IPS DF 4.7 (cell line): ENCODE measurements at regions not wholly inside any gene's neighbourhood (a gene's known extent, or its start where the extent isn't known, plus 50 kb on each side); places are given as distances from the start of the nearest gene placed in this dataset.
"Not testable (repeated sequence)": the region's sequence is repeated elsewhere in the genome, so short reads cannot be mapped to it uniquely, and the experiment has no call there.

ENCODE experiments used
- DNase-seq: peaks from one replicate; pipeline ENCODE4 v3.0.0-alpha.2; 2013; ENCODE audit warnings: low spot score; ENCODE audit errors: extremely low read depth

DNA sequence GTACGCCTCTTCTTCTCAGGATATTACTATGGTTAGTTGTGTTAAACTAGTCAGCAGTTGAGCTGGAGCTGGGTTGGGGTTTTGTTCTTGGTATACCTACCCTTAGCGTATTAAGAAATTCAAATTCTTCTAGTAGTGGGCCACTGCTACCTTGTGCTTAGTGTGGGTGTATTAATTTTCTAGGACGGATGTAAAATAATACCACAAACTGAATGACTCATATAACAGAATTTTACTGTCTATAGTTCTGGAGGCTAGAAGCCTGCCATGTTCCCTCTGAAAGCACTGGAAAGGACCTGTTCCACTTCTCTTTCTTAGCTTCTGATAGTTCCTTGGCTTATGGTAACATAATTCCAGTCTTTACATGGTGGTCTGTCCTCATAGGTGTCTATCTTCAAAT, 1274.7 kb downstream of the ADGRL3 start:
- DNase-seq: no peak

DNA sequence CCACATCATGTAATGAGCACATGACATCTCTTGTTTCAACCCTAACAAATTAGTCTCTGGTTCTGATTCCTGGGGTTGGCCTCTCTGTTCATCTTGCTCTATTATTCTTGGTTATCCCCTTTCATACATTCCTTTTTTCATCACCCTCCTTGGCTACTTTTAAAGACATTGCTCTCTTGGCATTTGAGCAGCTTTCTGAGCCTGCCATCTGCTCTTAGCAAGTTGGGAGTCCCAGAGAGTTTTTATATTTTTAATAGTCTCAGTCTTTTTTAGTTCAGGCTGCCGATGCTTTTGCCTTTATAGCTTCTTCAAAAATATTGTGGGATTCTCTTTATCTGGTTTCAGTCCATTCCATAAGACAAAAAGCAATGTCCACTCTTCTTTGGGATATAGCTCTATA, 1270.9 kb downstream of the ADGRL3 start:
- DNase-seq: no peak

DNA sequence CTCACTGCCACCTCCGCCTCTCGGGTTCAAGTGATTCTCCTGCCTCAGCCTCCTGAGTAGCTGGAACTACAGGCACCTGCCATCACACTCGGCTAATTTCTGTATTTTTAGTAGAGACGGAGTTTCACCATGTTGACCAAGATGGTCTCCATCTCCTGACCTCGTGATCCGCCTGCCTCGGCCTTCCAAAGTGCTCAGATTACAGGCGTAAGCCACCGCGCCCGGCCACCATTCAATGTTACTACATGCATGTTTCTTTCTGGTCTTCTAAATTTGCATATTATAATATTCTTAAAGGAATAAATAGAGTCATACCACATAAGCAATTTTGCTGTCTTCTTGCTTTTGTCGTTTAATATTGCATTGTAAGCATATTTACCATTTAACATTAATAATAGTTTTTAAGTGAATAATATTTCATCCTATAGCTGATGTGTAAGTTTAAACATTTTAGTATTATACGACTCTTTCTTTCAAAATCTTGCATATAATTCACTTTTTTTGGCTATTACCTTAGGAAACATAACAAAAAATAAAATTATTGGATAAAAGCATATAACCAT, 1270.4 kb downstream of the ADGRL3 start:
- no peak for DNase-seq

DNA sequence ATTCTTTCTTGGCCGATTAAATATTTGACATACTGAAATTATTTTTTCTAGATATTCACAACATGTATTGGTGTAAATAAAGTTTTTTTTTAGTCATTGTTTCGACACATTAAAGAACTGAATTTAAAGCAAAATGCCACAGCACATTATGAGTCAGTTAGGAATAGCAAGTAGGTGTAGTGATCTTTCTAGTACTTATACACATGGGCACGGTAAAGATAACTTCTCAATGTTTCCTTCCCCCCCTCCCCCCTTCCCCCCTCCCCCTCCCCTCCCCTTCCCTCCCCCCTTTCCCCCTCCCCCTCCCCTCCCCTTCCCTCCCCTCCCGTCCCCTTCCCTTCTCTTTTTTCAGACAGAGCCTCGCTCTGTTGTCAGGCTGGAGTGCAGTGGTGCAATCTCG, 1269.9 kb downstream of the ADGRL3 start:
- no peak for DNase-seq

DNA sequence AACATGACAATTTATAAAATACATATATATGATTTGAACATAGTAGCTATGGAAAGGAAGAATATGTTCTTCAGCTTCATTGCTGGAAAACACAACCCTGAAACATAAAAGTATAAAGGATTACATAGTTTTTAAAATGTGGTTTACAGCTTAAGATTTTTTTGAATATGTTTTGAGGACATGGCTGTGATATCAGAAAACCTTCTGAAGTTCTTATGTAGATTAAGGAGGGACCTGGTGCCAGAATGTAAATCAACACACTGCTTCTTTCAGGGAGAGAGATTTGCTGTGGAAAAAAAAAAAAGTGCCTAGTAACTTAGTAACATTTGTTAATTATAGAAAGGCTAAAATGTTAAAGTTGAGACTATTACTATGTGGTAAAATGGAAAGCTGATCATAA, 1261.8 kb downstream of the ADGRL3 start:
- DNase-seq: no peak

DNA sequence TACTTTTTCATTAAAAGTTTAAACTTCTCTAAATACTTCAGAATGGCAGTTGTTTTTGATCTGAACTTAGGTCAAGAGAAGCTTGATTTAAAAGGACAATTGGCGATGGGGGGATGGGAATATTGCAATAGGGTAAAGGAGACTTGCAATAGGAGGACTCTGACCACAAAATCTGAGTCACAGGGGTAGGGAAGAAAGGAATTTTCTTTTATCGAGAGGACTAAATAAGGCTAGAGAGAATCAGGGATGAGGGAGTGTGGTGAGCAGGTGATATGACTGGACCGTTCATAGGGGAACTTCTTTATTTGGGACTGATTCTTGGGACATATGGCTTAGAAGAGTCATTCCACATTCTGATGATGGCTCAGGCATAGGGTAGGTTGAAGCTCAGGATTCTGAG, 1260.2 kb downstream of the ADGRL3 start:
- no peak for DNase-seq

DNA sequence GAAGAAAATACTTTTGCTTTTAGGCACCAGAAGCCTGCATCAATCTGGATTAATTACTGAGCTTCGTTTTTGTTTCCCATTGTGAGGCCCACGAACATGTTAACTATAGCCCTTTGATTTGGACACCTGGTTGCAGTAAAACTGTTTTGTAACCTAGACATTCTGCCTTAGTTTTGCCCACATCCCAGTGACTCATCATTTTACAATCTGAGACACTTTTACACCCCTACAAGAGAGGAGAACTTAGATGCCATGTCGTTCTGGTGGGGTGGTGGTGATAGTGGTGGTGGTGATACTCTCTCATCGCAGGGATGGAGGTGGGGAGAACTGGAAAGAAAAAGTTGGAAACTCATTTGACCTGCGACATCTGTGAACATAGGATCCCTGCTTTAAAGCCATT, 1257.2 kb downstream of the ADGRL3 start:
- no peak for DNase-seq

DNA sequence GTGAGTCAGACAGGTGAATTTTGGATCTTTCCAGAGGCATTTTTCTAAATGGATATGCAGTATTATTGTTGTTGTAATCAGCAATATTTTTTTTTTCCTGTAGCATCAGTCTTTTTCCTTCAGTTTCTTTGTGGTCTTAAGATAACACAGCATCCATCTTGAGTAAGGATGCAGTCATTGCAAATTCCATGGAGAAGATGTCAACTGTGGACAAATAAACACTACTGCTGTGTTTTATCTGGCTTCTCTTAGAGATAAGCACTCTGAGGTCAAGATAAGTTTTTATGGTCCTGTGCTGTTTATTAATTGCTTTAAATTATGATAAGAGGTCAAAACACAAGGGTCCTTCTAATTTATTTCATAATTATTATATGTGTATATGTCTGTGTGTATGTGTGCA, 1255.7 kb downstream of the ADGRL3 start:
- no peak for DNase-seq

DNA sequence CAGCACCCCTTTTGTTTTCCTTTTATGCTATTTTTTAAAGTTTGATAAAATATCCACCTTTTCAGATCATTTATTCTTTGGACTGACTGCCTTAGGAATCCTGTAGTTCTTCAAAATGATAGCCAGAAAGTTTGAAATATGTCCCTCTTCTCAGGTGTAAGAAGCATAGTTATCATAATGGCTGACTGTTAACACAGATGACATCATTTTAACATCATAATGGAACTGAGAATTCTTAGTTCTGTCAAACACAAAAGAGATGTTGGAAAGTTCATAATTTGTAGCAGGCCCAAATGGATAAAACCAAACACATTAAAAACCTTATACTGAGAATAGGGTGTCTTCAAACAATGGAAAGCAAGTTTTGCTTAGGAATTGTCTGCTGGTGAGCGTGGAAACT, 1254.4 kb downstream of the ADGRL3 start:
- DNase-seq: no peak

DNA sequence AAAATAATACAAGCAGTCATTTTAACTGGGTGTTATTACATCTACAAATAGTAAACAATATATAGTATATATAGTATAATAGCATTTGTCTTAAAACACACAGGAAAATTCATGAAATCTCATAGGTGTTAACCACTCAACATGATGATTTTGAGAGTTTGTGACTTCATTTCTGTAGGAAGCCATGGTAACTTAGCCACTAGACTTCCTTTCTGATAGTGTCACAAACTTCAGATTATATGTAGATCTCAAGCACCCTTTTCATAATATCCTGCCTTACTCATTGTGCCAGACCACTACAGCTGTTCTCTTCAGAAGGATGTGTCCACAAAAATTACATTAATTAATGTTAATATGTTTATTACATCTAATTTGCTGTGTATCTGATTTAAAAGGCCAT, 1250.6 kb downstream of the ADGRL3 start:
- DNase-seq: no peak

DNA sequence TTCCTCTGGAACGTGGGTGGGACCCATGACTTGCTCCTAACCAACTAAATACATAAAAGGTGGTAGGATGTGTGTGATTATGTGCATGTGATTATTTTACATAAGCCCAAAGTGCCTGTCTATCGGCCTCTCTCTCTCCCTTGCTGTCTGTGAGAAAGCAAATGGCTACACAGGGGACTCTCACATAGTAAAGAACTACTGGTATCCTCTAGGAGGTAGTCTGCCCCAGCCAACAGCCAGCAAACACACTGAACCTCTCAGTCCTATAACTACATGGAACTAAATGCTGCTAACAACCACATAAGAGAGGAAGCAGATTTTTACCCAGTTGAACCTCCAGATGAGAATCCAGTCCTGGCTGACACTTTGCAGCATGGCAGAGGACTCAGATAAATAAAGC, 1249.4 kb downstream of the ADGRL3 start:
- no peak for DNase-seq

DNA sequence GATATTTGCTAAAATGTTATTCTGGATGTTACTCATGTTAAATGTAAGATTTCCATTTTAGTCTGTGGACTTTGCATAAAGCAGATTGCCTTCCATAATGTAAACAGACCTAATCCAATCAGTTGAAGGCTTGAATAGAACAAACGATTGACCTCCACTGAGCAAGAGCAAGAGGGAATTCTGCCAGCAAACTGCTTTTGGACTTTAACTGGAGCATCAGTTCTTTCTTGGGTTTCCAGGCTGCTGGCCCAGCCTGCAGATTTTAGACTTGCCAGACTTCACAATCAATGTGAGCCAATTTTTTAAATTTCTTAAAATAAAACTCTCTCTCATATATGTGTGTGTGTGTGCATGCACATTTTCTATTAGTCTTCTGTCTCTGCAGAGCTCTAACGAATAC, 1248.8 kb downstream of the ADGRL3 start:
- no peak for DNase-seq

DNA sequence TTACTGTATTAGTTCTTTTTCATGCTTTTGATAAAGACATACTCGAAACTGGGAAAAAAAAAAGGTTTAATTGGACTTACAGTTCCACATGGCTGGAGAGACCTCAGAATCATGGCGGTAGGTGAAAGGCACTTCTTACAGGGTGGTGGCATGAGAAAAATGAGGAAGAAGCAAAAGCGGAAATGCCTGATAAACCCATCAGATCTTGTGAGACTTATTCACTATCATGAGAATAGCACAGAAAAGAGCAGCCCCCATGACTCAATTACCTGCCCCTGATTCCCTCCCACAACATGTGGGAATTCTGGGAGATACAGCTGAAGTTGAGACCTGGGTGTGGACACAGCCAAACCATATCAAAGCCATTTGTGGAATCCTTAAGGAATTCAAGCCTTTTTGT, 1238.9 kb downstream of the ADGRL3 start:
- DNase-seq: no peak

DNA sequence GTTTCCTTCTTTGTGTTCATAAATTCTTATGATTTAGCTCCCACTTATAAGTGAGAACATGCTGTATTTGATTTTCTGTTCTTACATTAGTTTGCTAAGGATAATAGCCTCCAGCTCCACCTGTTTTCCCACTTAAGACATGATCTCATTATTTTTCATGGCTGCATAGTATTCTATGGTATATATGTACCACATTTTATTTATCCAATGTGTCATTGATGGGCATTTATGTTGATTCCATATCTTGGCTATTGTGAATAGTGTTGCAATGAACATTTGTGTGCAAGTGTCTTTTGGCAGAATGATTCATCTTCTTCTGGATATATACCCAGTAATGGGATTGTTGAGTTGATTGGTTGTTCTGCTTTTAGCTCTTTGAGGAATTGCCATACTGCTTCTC, 1234.8 kb downstream of the ADGRL3 start:
- DNase-seq: no peak

DNA sequence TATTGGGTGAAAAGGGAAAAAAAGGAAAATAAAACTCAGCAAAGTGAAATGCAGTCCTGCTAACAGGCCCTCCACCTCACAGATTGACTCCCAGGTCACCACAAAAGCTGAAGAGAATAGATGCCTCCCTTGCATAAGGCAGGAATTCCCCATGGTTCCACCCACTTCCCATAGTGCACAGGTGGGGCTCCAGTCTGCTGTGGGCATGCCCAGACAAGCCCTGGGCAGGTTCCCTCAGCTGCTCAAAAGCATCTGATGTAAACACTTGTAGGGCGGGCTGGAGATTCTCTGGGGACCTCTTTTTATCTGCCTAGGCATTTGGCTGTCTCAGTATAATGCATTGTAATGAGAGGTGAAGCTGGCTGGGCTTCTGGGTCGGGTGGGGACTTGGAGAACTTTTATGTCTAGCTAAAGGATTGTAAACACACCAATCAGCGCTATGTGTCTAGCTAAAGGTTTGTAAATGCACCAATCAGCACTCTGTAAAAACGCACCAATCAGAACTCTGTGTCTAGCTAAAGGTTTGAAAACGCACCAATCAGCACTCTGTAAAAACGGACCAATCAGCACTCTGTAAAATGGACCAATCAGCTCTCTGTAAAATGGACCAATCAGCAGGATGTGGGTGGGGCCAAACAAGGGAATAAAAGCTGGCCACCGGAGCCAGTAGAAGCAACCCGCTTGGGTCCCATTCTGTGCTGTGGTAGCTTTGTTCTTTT, 1231.5 kb downstream of the ADGRL3 start:
- not testable (repeated sequence) for DNase-seq

DNA sequence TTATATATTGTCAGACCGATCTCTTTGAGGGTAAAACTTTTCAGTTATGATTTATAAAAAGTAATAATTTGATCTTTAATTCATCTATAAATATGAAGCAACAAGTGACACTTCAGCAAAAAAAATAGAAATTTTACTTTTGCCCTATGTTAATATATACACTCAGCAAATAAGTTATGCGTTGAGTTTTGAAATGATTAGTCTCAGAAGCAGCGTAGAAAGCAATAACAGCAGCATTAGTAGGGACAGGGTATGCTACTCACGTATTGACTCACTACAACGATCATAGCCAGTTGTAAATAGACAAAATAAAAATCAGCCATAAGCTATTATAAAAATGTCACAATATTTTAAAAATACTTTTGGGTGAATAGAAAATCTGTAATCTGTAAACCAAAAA, 1229.2 kb downstream of the ADGRL3 start:
- DNase-seq: no peak

DNA sequence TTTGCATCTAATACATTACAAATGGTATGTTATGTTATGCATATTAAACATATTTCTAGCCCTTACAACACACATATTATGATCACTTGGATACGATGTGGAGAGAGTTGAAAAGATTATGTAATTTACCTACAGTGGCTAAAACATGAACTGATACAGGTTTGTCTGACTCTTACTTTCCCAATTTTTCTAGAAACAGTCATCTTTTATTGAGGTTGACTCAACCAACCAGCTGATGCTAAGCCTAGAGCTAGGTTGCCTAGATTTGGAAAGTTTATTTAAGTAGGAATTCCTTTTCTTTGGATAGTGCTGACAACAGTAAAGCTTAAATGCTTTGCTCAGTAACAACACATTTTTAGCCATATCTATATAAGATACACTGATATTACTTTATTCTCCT, 1215.1 kb downstream of the ADGRL3 start:
- DNase-seq: no peak

DNA sequence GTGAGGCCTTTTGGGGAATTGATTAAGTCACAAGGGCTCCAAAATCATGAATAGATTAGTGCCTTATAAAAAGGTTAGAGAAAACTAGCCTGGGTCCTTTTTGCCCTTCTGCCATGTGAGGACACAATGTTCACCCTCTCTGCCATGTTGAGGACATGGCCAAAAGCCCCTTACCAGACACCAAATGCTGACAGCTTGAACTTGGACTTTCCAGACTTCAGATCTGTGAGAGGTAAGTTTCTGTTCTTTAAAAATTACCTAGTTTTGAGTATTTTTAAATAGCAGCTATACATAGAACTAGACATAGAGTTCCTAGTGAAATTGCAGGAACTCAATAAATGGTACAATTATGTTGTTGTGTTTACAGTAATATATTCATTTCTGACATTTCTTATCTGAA, 1214.4 kb downstream of the ADGRL3 start:
- DNase-seq: no peak

DNA sequence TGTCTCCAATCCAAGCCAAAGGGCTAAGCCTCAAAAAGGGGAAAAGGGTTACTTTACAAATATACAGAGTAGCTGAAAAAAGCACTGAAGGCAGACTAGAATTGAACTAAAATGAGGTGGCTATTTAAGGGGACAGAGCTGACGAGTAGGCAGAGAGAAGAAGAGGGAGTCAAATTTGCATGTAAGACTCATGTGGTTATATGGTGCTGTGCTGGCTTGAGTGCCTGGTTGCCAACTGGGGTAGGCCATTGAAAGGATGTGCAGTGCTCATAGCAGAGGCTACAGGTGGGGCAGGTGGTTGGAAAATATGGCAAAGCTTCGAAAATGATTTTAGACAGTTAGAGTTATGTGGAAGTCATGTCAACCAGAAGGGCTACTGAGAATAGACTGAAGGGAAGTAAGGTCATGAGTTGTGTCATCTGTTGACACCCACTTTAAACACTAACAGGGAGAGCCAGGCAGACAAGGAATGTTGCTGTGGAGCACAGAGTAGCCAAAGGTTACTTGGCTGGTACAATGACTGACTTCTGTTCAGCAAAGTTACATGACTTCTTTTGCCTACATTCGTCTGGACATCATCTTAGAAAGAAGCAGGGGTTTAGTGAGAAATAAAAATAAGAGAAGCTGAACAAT, 1210.4 kb downstream of the ADGRL3 start:
- no peak for DNase-seq

DNA sequence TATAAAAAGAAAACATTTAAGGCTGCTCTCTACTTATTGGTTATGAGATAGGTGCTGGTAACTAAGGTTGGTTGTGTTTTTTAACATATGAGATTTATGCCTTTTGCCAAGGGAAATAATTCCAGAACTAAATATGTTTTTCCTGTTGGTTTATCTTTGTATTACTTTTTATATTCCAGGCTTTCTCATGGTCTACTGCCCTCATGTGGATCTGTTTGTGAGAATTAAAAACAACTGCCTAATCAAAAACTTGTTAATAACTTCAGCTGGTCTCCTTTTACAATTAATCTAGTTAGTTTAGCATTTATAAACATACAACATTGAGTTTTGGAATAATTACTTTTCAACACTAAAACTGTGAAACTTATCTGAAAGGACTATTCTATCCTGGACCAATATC, 1208.3 kb downstream of the ADGRL3 start:
- DNase-seq: no peak

DNA sequence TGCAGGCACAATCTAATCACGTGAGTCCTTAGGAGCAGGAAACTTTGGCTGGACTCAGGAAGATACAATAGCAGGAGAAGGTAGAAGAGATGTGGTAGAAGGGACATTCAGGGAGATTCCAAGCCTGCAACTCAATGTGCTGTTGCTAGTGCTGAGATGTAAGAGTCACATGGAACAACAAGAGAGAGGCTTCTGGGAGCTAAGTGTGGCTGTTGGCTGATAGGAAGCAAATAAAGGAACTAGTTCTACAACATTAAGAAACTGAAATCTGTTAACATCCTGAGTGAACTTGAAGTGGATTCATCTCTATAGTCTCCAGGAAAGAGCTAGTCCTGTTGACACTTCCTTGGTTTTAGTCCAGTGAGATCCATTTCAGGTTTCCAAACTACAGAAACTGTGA, 1207.4 kb downstream of the ADGRL3 start:
- no peak for DNase-seq

DNA sequence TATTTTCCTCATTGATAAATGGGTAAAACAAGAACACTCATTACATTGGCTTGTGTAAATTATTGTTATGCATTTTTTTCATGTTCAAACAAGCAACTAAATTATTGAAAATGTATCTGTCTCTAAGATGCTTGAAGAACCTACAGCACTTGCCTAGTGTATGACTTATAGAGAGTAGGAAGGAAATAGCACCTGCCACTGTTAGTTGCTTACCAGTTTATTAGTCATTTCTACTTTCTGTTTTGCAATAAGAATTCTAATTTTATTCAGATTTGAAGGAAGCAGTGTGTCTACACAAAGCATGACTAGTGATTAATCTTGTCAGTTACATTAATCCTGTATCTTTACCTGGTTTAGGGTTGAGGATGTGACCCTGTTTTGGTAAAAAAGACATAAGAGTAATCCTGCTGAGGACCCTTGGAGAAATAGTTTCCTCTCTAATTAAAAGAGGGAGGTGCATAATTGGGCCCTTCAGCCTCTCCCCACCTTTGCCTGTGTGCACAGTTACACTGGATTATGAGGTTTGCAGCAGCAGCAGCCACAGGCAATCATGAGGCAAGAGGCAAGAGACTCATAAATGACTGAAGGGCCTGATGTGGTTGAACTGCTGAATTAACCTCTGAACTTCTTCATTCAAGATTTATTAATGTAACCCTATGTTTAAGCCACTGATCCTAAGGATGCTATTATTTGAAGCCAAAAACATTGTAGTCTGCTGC, 1202.1 kb downstream of the ADGRL3 start:
- no peak for DNase-seq

DNA sequence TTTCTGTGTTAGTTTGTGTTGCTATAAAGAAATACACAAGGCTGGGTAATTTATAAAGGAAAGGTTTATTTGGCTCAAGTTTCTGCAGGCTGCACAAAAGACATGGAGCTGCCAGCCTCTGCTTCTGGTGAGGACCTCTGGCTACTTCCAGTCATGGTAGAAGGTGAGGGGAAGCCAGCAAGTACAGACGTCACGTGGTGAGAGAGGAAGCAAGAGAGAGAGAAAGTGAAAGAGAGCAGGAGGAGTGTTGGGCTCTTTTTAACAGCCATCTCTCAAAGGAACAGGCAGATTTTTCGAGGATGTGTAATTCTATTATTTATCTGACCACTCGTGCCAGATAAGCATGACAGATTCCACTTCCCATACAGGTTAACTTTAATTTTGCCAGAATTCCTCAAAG, 1199.1 kb downstream of the ADGRL3 start:
- DNase-seq: no peak
